ENCODE measurements at regions not wholly inside any gene's neighbourhood (a gene's known extent, or its start where the extent isn't known, plus 50 kb on each side); places are given as distances from the start of the nearest gene placed in this dataset.

- dilution Hi-C loops (cut with MboI; ENCODE audit: extremely low pct_ligation_motif_present, low sequenced_read_pairs), result no loop called here
- Histone ChIP-seq H3K9me3 (ENCODE audit: control insufficient read depth, low read depth, low read length) (peaks cover 5% of the 10 kb centered on the region), H4K20me1 (ENCODE audit: control insufficient read depth, extremely low read depth, insufficient read depth, low read length) (no peaks in the 10 kb centered on the region), H3K4me1 (ENCODE audit: control insufficient read depth, extremely low read depth, insufficient read depth, low read length) (peaks cover 7% of the 10 kb centered on the region), H2AFZ (ENCODE audit: control insufficient read depth, low read length) (no peak overlapping the region), H3K27me3 (ENCODE audit: control insufficient read depth, extremely low read depth, insufficient read depth, low read length) (no peaks in the 10 kb centered on the region), H3K27ac (ENCODE audit: control insufficient read depth, insufficient read depth, low read length) (no peak overlapping the region), H3K9ac (ENCODE audit: control insufficient read depth, extremely low read depth, insufficient read depth, low read length) (no peak overlapping the region), H3K9me1 (ENCODE audit: control insufficient read depth, extremely low read depth, insufficient read depth, low read length) (no peaks in the 10 kb centered on the region), H3K4me3 (ENCODE audit: control insufficient read depth in 2 of 3, extremely low read depth in 1 of 3, insufficient read depth in 2 of 3, low read depth in 1 of 3, low read length in 3 of 3) (no peak overlapping the region), H3K79me2 (ENCODE audit: control insufficient read depth, insufficient read depth, low read length) (no peaks in the 10 kb centered on the region), H3K36me3 (ENCODE audit: control insufficient read depth in 2 of 2, extremely low read depth in 1 of 2, insufficient read depth in 2 of 2, low read length in 2 of 2) (no peaks in the 10 kb centered on the region), H3K4me2 (ENCODE audit: control insufficient read depth, extremely low read depth, insufficient read depth, low read depth, low read length) (no peak overlapping the region)
- TF ChIP-seq CTCF (optimal IDR thresholded peaks at IDR 0.05 in 1 of 3, IDR thresholded peaks at IDR 0.05 in 1 of 3, conservative IDR thresholded peaks at IDR 0.05 in 1 of 3; ENCODE audit: extremely low read depth in 1 of 3, insufficient read depth in 2 of 3, low read length in 3 of 3), result no peak
- no peak for TF ChIP-seq EZH2 (IDR thresholded peaks at IDR 0.05; ENCODE audit: low read length)
- FAIRE-seq (no peak), DNase-seq (ENCODE audit: low read depth, low spot score) (no peak)
These were observed 54.4 kb upstream of the IL12A start for GRCh38 chr3:159934216-159934615.

- no peak for TF ChIP-seq CTCF (optimal IDR thresholded peaks at IDR 0.05 in 1 of 3, IDR thresholded peaks at IDR 0.05 in 1 of 3, conservative IDR thresholded peaks at IDR 0.05 in 1 of 3; ENCODE audit: extremely low read depth in 1 of 3, insufficient read depth in 2 of 3, low read length in 3 of 3)
- TF ChIP-seq EZH2 (IDR thresholded peaks at IDR 0.05; ENCODE audit: low read length), result no peak
- H3K4me2 ChIP-seq (ENCODE audit: control insufficient read depth, extremely low read depth, insufficient read depth, low read depth, low read length), result no peak overlapping the region
- H3K27me3 ChIP-seq (ENCODE audit: control insufficient read depth, extremely low read depth, insufficient read depth, low read length), result no peaks in the 10 kb centered on the region
- no peaks in the 10 kb centered on the region for H3K9me1 ChIP-seq (ENCODE audit: control insufficient read depth, extremely low read depth, insufficient read depth, low read length)
- dilution Hi-C loops (cut with MboI; ENCODE audit: extremely low pct_ligation_motif_present, low sequenced_read_pairs), result no loop called here
- H3K36me3 ChIP-seq (ENCODE audit: control insufficient read depth in 2 of 2, extremely low read depth in 1 of 2, insufficient read depth in 2 of 2, low read length in 2 of 2), result no peaks in the 10 kb centered on the region
- DNase-seq (ENCODE audit: low read depth, low spot score) (no peak), FAIRE-seq (no peak)
- H3K9me3 ChIP-seq (ENCODE audit: control insufficient read depth, low read depth, low read length), result peaks cover 5% of the 10 kb centered on the region
- H3K4me1 ChIP-seq (ENCODE audit: control insufficient read depth, extremely low read depth, insufficient read depth, low read length), result peaks cover 5% of the 10 kb centered on the region
- no peak overlapping the region for H2AFZ ChIP-seq (ENCODE audit: control insufficient read depth, low read length)
- H3K79me2 ChIP-seq (ENCODE audit: control insufficient read depth, insufficient read depth, low read length), result no peaks in the 10 kb centered on the region
- H4K20me1 ChIP-seq (ENCODE audit: control insufficient read depth, extremely low read depth, insufficient read depth, low read length), result no peaks in the 10 kb centered on the region
- no peak overlapping the region for H3K27ac ChIP-seq (ENCODE audit: control insufficient read depth, insufficient read depth, low read length)
- H3K4me3 ChIP-seq (ENCODE audit: control insufficient read depth in 2 of 3, extremely low read depth in 1 of 3, insufficient read depth in 2 of 3, low read depth in 1 of 3, low read length in 3 of 3), result no peak overlapping the region
- no peak overlapping the region for H3K9ac ChIP-seq (ENCODE audit: control insufficient read depth, extremely low read depth, insufficient read depth, low read length)
These were observed 52.1 kb upstream of the IL12A start for GRCh38 chr3:159936541-159936940.
